Stimulated activated CD4-positive, alpha-beta T cell treated with anti-CD3 and anti-CD28 coated beads, Interleukin-15, amount 100 ng/mL, for 48 hours (primary cell): ENCODE measurements at regions not wholly inside any gene's neighbourhood (a gene's known extent, or its start where the extent isn't known, plus 50 kb on each side); places are given as distances from the start of the nearest gene placed in this dataset.
"Not testable (repeated sequence)": the region's sequence is repeated elsewhere in the genome, so short reads cannot be mapped to it uniquely, and the experiment has no call there.

ENCODE experiments used
- DNase-seq, 2 donors: peaks; one replicate each; pipeline ENCODE4 v3.0.0-alpha.2; 2020; ENCODE audit warnings: low read depth in 2 of 2

DNA sequence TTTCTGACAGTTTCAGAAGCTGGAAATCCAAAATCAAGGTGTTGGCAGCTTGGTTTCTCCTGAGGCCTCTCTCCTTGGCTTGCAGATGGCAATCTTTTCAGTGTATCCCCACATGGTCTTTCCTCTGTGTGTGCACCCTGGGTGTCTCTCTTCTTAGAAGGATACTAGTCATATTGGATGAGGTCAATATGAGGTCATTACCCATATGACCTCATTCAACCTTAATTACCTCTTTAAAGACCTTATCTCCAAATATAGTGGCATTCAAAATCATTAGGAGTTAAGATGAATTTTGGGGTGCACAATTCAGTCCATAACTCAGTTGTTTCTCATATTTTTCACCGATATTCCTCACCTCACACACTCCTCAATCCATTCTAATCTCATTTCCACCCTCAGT is 92.4 kb upstream of the TGM3 start:
- no peak for DNase-seq

DNA sequence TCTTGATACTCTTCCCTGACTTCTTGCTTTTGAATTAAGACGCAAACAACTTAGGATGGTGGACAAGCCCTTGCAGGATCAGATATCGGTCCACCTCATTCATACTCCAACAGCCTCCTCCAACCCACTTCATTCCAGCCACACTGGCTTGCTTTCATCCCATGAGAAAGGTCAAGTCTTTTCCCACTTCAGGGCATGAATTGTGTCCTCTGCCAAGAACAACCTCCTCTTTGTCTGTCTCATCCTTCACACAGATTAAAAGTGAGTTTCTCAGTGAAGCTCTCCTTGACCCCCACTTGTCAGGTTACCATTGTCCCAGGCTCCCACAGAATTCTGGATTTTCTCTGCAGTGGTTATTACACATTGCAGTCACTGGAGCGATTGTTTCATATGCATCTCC is 91.8 kb upstream of the TGM3 start:
- DNase-seq = no peak

DNA sequence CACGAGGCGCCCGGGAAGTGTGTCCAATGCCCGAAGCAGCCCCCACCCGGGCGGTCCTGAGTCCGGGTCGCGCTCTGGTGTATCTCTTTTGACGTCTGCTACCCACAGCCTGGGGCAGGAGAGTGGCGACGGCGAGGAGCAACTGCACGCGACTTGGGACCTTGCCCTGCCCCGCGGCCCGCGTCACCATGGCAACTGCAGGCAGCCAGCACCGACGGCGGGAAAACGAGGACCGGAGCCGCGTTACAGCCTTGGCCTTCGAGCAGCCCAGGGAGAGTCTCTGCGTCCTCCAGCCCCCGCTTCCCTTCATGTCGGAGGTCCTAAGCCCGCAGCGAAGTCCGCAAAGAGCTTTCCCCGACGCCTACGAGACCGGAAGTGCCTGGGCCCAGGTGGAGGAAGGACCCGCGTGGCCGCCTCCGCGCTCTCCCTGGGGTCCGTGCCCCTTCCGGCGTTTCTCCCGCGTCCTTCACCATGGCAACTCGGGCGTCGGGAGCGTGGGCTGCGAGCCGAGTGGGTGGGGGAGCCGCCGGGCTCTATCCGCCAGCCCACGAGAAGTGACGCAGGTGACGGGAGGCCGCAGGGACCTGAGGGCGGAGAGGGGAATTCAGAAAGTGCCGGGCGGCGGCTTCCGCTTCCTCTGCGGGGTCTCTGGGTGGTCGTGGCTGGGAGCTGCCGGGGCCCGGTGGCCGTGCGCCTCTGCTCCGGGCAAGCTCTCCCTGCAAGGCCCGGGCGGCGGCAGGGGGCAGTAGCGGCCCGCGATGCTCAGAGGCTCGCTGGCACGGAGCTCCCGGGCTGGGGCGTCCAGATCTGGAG is 88.6 kb upstream of the TGM3 start:
- DNase-seq = peak; percentile 51 to 54

DNA sequence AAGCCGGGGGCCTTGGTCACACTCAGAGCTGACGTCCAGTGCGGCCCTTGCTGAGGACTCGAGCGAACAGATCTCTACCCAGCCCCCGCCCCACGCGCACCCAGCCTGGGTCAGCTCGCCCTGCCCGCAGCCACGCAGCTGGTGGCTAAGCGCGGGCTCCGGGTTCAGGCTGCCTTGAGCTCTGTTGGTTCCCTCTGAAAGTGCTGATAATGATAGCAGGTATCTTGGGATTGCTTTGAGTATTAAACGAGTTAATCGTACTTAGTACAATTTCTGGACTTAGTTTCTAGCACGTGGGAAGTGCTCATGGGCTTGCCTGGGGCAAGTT is 88.1 kb upstream of the TGM3 start:
- no peak for DNase-seq

DNA sequence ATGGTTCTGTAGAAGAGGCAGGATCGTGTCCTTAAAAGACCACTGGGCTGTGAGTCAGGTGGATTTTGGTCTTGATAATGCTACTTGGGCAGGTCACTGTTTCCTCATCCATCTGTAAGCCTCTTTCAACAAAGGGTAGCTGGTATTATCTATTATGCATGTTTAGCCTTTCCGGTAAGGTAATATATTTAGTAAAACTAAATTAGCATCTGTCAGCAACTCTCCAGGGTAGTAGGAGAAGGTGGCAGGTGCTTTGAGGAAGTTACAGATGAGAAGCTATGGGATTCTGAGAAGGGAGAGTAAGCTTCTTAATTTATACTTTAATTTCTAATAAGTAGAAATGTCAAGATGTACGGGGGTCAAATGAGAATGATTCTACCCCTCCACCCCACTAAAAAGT is 86.9 kb upstream of the TGM3 start:
- DNase-seq = no peak

DNA sequence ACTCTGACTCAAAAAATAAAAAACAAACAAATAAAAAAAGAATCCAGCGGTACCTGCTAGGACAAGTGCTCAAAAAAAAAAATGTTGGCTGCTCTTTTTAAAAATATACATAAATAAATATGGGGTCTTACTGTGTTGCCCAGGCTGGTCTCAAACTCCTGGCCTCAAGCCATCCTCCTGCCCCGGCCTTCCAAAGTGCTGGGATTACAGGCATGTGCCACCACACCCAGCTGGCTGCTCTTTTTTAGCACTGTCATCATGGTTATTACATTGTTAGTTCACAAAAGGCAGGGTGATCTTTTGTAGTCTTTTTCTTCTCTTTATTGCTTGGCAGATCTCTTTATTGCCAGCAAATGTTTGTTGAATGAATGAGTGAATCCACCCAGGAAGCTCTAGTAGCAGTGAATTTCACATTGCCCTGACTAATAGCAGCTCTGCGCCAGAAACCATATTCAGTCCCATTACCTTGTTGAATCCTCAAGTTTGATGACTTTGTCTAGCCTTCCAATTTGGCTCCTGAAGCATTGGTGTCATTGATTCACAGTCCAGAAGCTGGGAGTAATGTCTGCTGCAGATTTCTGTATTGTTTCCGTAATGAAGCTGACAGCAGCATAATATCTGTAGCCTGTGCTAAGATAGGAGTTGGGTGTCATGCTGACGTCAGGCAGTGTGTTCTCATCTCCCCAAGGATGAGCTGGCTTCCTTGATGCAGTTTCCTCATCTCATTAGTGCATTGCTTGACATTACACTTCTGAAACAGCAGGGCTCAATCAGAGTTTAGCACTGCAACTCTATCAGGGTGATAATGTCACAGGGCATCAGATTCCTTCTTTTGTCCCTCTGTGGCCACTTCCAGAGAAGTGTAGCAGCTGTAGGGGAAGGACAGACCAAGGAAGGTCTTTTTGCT is 84.9 kb upstream of the TGM3 start:
- DNase-seq = no peak

DNA sequence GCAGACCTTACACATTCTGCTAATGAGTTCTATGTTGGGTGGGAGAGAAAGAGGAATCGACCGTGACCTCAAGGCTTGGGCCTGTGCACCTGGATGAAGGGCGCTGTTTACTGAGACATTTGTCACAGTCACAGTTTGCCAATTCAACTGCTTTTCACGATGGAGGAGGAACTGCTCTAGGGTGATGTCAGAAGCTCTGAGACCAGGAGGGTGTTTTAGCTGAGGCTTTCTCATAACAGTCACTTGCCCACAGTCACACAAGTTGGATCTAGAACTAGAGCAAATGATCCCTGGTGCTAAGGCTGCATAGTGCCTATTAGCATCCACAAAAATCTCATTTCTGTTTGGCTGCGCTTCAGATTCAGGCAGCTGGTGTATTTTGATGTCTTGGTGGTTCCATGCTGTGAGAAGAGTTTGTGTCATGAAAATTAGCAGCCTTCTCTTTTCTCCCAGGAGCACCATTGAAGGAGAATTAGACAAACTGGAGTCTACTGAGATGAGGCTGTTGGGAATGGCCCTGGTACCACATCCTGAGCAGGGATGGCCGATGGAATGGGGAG is 83.3 kb upstream of the TGM3 start:
- no peak for DNase-seq

DNA sequence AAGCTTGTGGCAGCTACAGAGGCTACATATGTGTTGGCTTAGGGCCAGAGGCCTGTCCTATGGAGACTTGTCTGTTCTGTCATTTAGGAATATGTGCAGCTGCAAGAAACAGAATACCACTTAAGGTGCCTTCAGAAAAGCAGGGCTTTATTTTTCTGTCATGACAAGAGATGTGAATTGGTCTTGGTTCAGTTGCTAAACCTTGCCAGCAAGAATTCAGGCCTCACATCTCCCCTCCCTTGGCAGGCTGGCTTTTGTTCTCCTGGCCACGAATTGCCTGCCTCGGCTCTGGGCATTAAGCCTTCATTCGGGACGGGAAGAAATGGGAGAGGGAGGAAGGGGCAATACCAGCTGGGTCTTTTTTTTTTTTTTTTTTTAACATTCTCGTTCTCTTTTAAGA is 82.4 kb upstream of the TGM3 start:
- DNase-seq = no peak

DNA sequence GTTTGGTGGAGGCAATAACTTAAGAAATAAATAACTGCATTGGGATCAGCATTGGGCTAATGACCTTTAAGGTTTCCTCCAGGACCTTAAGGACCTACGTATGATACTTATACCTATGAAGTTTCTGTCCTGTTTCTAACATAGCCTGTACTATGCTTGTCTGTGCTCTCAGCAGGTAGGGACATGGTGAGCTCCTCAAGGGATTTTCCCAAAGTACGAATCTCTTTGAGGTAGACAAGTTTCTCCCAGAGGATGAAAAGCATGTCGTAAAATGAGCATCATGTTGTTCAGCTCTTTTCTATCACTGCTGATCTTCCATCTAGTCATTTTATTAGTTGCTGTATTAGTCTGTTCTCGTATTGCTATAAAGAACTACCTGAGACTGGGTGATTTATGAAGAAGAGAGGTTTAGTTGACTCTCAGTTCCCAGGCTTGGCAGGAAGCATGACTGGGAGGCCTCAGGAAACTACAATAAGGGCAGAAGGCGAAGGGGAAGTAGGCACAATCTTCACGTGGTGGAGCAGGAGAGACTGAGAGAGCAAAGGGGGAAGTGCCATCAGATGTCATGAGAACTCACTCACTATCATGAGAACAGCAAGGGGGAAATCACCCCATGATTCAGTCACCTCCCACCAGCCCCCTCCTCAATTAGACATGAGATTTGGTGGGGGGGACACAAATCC is 77.8 kb upstream of the TGM3 start:
- no peak for DNase-seq

DNA sequence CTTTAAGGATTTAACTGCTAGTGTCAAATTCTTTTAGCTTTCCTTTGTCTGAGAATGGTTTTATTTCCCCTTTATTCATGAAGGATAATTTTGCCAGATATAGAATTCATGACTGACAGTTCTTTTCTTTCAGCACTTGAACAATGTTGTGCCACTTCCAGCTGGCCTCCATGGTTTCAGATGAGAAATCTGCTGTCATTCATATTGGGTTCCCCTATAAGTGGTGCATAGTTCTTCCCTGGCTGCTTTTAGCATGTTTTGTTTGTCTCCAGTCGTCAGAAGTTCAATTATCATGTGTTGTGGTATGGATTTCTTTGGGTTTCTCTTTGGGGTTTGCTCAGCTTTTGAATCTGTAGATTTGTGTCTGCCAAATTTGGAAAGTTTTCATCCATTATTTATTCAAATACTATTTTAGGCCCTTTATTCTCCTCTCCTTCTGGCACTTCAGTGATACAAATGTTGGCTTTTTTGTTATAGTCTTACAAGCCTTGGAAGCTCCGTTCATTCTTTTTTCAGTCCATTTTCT is 76.3 kb upstream of the TGM3 start:
- DNase-seq = no peak

DNA sequence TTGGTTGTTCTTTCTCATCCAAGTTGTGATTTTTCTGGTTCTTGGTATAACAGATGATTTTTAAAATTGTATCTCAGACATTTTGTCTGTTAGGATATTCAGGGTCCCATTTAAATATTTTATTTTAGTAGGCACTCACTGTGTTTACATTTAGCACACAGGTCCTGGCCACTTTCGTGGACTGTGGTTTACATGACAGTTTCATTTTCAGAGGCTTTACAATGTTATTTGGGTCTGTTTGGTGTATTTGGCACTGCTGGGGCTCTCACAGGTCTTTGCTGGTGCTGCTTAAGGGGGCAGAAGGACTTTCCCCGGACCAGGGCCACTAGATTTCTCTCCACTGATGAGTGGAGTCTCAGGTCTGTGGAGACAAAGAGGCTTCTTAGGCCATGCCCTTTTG is 75.5 kb upstream of the TGM3 start:
- no peak for DNase-seq

DNA sequence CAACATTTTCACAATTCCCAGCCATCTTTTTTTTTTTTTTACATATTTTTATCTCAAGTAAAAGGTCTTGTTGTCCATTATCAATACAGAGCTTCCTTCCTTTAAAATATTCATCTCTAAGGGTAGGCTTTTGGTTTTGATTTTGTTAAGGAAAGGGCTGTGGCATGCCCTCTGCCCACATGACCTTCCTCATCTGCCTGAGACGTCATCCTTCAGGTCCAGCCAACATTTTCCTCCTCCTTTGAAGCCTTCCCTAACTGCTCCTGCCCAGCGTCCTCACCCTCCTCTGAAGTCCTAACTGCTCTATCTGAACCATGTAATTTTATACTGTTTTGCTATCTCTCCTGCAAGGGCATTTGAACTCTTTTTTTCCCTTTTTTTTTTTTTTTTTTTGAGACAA is 73.9 kb upstream of the TGM3 start:
- no peak for DNase-seq

DNA sequence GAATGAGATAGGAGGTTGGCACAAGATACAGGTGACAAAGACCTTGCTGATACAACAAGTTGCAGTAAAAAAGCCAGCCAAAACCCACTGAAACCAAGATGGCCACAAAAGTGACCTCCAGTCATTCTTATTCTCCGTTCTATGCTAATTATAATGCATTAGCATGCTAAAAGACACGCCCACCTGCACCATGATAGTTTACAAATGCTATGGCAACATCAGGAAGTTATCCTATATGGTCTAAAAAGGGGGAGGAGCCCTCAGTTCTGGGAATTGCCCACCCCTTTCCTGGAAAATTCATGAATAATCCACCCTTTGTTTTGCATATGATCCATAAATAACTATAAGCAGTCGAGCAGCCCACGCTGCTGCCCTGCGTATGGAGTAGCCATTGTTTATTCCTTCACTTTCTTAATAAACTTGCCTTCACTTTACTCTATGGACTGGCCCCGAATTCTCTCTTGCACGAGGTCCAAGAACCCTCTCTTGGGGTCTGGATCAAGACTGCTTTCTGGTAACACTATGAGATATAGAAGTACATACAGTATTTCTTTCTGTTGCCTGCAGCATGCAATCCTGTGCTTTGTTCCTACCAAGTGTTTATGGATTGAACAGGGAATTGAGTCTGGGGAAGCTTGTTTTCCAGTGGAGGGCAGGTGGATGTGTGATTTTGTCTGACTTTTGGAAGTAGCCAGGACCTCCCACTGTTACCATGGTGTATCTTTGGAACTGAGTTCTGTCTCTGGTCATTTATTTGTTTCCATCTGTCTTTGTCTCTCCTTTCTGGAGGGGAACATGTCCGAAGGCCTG is 72.0 kb upstream of the TGM3 start:
- DNase-seq = no peak

DNA sequence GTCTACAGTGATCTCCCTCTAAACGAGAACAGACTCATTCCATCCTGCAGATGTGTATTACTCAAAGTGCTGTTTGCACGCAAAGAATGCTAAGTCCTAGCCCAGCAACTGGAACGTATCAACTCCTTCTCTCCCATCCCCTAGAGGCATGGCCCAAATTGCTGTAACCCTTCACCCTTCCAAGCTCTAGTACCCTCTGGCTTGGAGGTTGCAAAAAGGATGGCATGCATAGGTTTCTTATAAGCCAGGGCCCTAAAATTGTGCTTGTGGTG is 71.5 kb upstream of the TGM3 start:
- no peak for DNase-seq

DNA sequence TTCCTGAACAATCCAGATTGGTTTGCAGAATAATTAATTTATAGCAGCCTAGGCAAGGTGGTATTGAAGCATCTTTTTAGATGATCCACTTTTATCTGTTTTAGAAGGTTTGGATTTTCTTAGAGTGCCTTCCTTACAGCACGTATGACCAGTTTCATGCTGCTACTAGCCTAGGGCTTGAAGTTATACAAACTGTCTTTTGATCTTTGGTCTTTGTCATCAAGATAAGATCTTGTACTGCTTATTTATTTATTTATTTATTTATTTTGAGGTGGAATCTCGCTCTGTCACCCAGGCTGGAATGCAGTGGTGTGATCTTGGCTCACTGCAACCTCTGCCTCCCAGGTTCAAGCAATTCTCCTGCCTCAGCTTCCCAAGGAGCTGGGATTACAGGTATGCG is 68.5 kb upstream of the TGM3 start:
- not testable (repeated sequence) for DNase-seq

DNA sequence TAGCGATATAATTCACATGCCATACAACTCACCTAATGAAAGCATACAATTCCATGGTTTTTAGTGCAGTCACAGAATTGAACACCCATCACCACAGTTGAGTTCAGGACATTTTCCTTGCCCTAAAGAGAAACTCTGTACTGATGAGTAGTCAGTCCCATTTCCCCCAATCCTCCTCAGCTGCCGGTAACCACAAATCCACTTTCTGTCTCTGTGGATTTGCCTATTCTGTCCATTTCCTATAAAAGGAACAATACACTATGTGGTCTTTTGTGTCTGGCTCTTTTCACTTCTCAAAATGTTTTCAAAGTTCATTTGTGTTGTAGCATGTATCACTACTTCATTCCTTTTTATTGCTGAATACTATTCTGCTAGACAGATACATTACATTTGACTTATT is 67.9 kb upstream of the TGM3 start:
- DNase-seq = no peak

DNA sequence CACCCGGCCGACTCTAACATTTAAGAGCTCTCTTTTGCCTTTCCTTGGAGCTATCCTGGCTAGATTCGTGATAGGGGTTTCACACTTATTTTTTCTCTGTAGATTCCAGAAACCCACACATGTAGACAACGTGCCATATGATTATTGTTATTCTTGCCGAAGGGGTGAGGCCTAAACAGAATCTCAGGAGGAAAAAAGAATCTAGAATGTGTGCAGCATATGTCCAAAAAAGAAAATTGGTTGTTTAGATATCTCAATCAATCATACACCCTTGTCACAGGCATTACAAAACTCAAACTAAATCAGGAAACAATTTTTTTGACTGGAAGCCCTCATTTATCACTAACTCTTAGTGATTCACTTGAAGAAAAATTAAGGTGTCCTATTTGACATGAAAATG is 66.9 kb upstream of the TGM3 start:
- DNase-seq = no peak

DNA sequence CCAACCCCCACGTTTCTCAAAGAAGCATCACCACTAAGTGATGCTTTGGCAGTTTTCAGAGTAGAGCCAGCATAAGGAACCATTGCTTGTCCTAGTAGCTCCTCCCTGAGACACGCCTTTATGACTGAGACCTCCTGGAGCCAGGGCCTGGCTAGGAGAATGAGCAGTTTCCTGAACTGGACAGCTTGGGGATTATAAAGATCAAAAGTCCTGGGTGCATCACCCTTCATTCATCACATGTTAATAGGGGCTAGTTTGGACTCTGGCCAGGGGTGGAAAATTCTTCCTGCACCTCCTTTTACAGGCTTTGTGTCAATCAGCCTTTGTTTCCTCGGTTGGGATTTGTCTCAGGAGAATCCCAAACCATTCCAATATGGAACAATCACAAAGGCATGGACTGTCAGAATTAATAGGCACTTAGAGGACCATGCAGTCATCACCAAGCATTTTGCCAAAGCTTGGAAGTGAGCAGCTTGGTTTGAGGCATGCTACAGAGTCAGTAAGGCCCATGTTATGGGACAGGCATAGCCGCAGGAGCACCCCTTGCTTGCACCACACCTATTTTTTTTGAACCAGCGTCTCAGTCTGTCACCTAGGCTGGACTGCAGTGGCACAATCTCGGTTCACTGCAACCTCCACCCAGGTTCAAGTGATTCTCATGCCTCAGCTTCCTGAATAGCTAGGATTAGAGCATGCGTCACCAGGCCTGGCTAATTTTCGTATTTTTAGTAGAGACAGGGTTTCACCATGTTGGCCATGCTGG is 64.9 kb upstream of the TGM3 start:
- no peak for DNase-seq

DNA sequence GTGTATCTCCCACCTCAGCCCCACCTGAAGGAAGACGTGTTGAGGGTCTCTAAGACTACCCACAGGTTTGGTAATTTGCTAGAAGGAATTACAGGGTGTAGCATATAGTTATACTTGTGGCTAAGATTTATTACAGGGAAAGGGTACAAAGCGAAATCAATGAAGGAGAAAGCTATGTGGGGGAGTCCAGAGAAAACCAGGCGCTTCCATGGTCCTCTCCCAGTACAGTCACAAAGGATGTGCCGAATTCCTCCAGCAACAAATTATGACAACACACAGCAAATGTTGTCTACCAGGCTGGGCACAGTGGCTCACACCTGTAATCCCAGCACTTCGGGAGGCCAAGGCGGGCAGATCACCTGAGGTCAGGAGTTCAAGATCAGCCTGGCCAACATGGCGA is 64.1 kb upstream of the TGM3 start:
- no peak for DNase-seq

DNA sequence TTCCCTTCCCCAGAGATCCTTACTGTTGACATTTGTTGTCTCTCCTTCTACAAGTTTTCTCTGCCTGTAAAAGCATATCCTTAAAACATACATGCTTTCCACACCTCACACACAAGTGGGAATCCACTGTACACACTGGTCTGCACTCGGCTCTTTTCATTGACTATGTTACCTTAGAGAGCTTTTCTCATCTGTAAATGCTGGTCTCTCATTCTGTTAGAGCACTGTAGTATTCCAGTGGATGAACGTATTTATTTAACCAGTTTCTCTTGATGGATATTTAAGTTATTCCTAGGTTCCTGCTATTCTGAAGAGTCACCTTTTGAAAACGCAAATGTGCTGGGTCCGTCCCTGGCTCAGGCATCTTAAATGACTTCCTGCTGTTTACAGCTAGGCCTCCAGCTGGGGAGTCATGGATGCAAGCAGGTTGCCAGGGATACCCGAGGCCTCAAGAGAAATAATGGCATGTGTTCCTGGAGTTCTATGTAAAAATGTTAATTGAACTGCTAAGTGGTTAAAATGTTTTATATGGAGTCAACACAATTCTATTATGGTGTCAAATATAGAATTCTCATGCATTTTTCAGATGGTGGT is 61.1 kb upstream of the TGM3 start:
- no peak for DNase-seq
